ENCODE measurements at regions not wholly inside any gene's neighbourhood (a gene's known extent, or its start where the extent isn't known, plus 50 kb on each side); places are given as distances from the start of the nearest gene placed in this dataset.

- no peaks in the 10 kb centered on the region for H4K20me1 ChIP-seq (replicated peaks; ENCODE audit: control insufficient read depth, extremely low read depth, insufficient read depth, low read length)
- no peak overlapping the region for H3K4me2 ChIP-seq (ENCODE audit: insufficient read depth, low read length)
- H2AFZ ChIP-seq (ENCODE audit: low read depth, low read length): no peak overlapping the region
- CTCF ChIA-PET: no interaction called here
- H3K79me2 ChIP-seq (ENCODE audit: control insufficient read depth, insufficient read depth, low read length): no peaks in the 10 kb centered on the region
- FAIRE-seq: no peak
- H3K27ac ChIP-seq (ENCODE audit: insufficient read depth, low read depth, low read length): no peak overlapping the region
- no peaks in the 10 kb centered on the region for H3K27me3 ChIP-seq (ENCODE audit: control insufficient read depth in 2 of 2, insufficient read depth in 2 of 2, low read length in 2 of 2)
- dilution Hi-C loops (cut with MboI; ENCODE audit: extremely low pct_ligation_motif_present, low sequenced_read_pairs) (no loop called here), intact Hi-C loops (cut with micrococcal nuclease) (no loop called here)
- H3K4me3 ChIP-seq (replicated peaks in 1 of 3; ENCODE audit: insufficient read depth in 1 of 3, low read depth in 1 of 3, low read length in 3 of 3): no peak overlapping the region
- no peaks in the 10 kb centered on the region for H3K9me1 ChIP-seq (replicated peaks; ENCODE audit: control insufficient read depth, extremely low read depth, insufficient read depth, low read length)
- no peak overlapping the region for H3K9ac ChIP-seq (replicated peaks; ENCODE audit: extremely low read depth, insufficient read depth, low read length)
- no peaks in the 10 kb centered on the region for H3K36me3 ChIP-seq (ENCODE audit: control insufficient read depth in 2 of 2, extremely low read depth in 1 of 2, insufficient read depth in 2 of 2, low read length in 2 of 2)
- BruUV-seq (replicated peaks): no TSS peak
- H3K4me1 ChIP-seq (ENCODE audit: control insufficient read depth, extremely low read depth, insufficient read depth, low read length): no peaks in the 10 kb centered on the region
- no peak for DNase-seq (ENCODE audit: low read depth, low spot score)
- H3K9me3 ChIP-seq (replicated peaks; ENCODE audit: control insufficient read depth, insufficient read depth, low read length): peaks cover 4% of the 10 kb centered on the region
- POLR2A ChIA-PET: no interaction called here
- TF ChIP-seq POLR2A (IDR thresholded peaks at IDR 0.05; ENCODE audit: low read depth, low read length) (no peak), MYC (IDR thresholded peaks at IDR 0.05; ENCODE audit: low read depth, low read length) (no peak), CTCF (IDR thresholded peaks at IDR 0.05; ENCODE audit: extremely low read depth in 1 of 2, insufficient read depth in 1 of 2, low read depth in 1 of 2, low read length in 2 of 2) (no peak), EZH2 (IDR thresholded peaks at IDR 0.05; ENCODE audit: borderline replicate concordance, low read depth, low read length, severe bottlenecking) (no peak), JUN (IDR thresholded peaks at IDR 0.05; ENCODE audit: borderline replicate concordance, insufficient read depth, insufficient read length, low read depth) (no peak), POLR2AphosphoS5 (IDR thresholded peaks at IDR 0.05; ENCODE audit: insufficient read depth, low read depth, low read length) (no peak), FOS (IDR thresholded peaks at IDR 0.05; ENCODE audit: borderline replicate concordance, insufficient read depth, low read length) (no peak), GATA2 (IDR thresholded peaks at IDR 0.05; ENCODE audit: insufficient read depth, insufficient read length, low read depth, low read length) (no peak), MAX (IDR thresholded peaks at IDR 0.05; ENCODE audit: insufficient read depth, insufficient read length) (no peak)
These were observed 118.4 kb upstream of the LY86 start for GRCh38 chr6:6470123-6470522.

All from endothelial cell of umbilical vein (primary cell).